Liver (tissue), 8 donors: ENCODE measurements at regions not wholly inside any gene's neighbourhood (a gene's known extent, or its start where the extent isn't known, plus 50 kb on each side); places are given as distances from the start of the nearest gene placed in this dataset.

Source experiments
- DNase-seq: peaks from one replicate; pipeline ENCODE4 v3.0.0-alpha.2; 2017; ENCODE audit warnings: low spot score
- H3K27ac ChIP-seq, 2 donors: one replicate each; pipeline ENCODE4 v1.7.0; 2013; ENCODE audit warnings: inconsistent platforms in 2 of 2, low read length in 2 of 2, control low read depth in 1 of 2, low read depth in 1 of 2, mild to moderate bottlenecking in 1 of 2
- H3K27me3 ChIP-seq, 4 donors: one replicate each; pipeline versions ENCODE4 v1.6.1 to v1.7.0; 2013; ENCODE audit warnings: low read length in 3 of 4, inconsistent platforms in 1 of 4, mild to moderate bottlenecking in 1 of 4, moderate library complexity in 1 of 4; ENCODE audit not compliant: control insufficient read depth in 4 of 4, insufficient read depth in 4 of 4
- H3K36me3 ChIP-seq, 4 donors: one replicate each; pipeline versions ENCODE4 v1.6.1 to v1.7.0; 2013; ENCODE audit warnings: low read length in 3 of 4, mild to moderate bottlenecking in 3 of 4, low read depth in 1 of 4, moderate library complexity in 1 of 4; ENCODE audit not compliant: control insufficient read depth in 4 of 4, insufficient read depth in 3 of 4
- H3K4me1 ChIP-seq, 4 donors: one replicate each; pipeline versions ENCODE4 v1.6.1 to v1.7.0; 2013; ENCODE audit warnings: low read length in 3 of 4, mild to moderate bottlenecking in 3 of 4, moderate library complexity in 1 of 4; ENCODE audit not compliant: control insufficient read depth in 4 of 4, insufficient read depth in 4 of 4
- H3K4me3 ChIP-seq, 3 donors: one replicate each; pipeline versions ENCODE4 v1.6.1 to v1.7.0; 2013; ENCODE audit warnings: low read length in 3 of 3, control low read depth in 1 of 3, low read depth in 1 of 3, mild to moderate bottlenecking in 1 of 3
- H3K9ac ChIP-seq, 2 donors: one replicate each; pipeline ENCODE4 v1.7.0; 2013; ENCODE audit warnings: low read length in 2 of 2, mild to moderate bottlenecking in 2 of 2, moderate library complexity in 2 of 2, control low read depth in 1 of 2, low read depth in 1 of 2
- H3K9me3 ChIP-seq, 4 donors: one replicate each; pipeline versions ENCODE4 v1.6.1 to v1.7.0; 2013; ENCODE audit warnings: low read length in 3 of 4; ENCODE audit not compliant: control insufficient read depth in 4 of 4
- ATF3 ChIP-seq: IDR thresholded peaks from 2 replicates; pipeline ENCODE4 v1.6.1; 2016; ENCODE audit warnings: antibody characterized with exemption
- CTCF ChIP-seq: fragments of 150-350 bp; IDR thresholded peaks from 2 replicates; pipeline ENCODE4 v1.5.1; 2017; ENCODE audit warnings: improper control_type of control experiment, low read depth, low read length; ENCODE audit not compliant: missing input control
- EGR1 ChIP-seq, 2 donors: IDR thresholded peaks; 2 replicates each; pipeline ENCODE4 v1.6.1; 2016 to 2018; ENCODE audit warnings: antibody characterized with exemption in 2 of 2, low read depth in 2 of 2
- FOXA1 ChIP-seq: IDR thresholded peaks from 2 replicates; pipeline ENCODE4 v1.6.1; 2016; ENCODE audit warnings: antibody characterized with exemption
- FOXA2 ChIP-seq: IDR thresholded peaks from 2 replicates; pipeline ENCODE4 v1.6.1; 2016; ENCODE audit warnings: antibody characterized with exemption
- GABPA ChIP-seq, 2 donors: IDR thresholded peaks in 1 of 2; conservative IDR thresholded peaks in 1 of 2; 2 replicates each; pipeline ENCODE4 v1.6.1; 2016; ENCODE audit warnings: antibody characterized with exemption in 2 of 2, mild to moderate bottlenecking in 1 of 2, moderate library complexity in 1 of 2
- HNF4A ChIP-seq, 2 donors: conservative IDR thresholded peaks; 2 replicates each; pipeline ENCODE4 v1.6.1; 2016; ENCODE audit warnings: antibody characterized with exemption in 2 of 2, mild to moderate bottlenecking in 2 of 2
- HNF4G ChIP-seq: IDR thresholded peaks from 2 replicates; pipeline ENCODE4 v1.6.1; 2016; ENCODE audit warnings: antibody characterized with exemption
- JUND ChIP-seq, 2 donors: IDR thresholded peaks; 2 replicates each; pipeline ENCODE4 v1.6.1; 2016; ENCODE audit warnings: antibody characterized with exemption in 2 of 2
- MAX ChIP-seq: IDR thresholded peaks from 2 replicates; pipeline ENCODE4 v1.6.1; 2016; ENCODE audit warnings: antibody characterized with exemption
- NR2F2 ChIP-seq: IDR thresholded peaks from 2 replicates; pipeline ENCODE4 v1.6.1; 2016; ENCODE audit warnings: antibody characterized with exemption
- RAD21 ChIP-seq, 2 donors: IDR thresholded peaks; 2 replicates each; pipeline ENCODE4 v1.6.1; 2016; ENCODE audit warnings: antibody characterized with exemption in 2 of 2, mild to moderate bottlenecking in 2 of 2
- REST ChIP-seq: IDR thresholded peaks from 2 replicates; pipeline ENCODE4 v1.6.1; 2016; ENCODE audit warnings: antibody characterized with exemption, mild to moderate bottlenecking
- RXRA ChIP-seq, 2 donors: IDR thresholded peaks; 2 replicates each; pipeline ENCODE4 v1.6.1; 2017 to 2018; ENCODE audit warnings: antibody characterized with exemption in 2 of 2, mild to moderate bottlenecking in 1 of 2
- SP1 ChIP-seq: IDR thresholded peaks from 2 replicates; pipeline ENCODE4 v1.6.1; 2018; ENCODE audit warnings: antibody characterized with exemption, mild to moderate bottlenecking
- TAF1 ChIP-seq: conservative IDR thresholded peaks from 2 replicates; pipeline ENCODE4 v1.6.1; 2016; ENCODE audit warnings: antibody characterized with exemption, mild to moderate bottlenecking
- YY1 ChIP-seq: IDR thresholded peaks from 2 replicates; pipeline ENCODE4 v1.6.1; 2016; ENCODE audit warnings: antibody characterized with exemption, mild to moderate bottlenecking
- ZBTB33 ChIP-seq: IDR thresholded peaks from 2 replicates; pipeline ENCODE4 v1.6.1; 2016; ENCODE audit warnings: antibody characterized with exemption
- WGBS: extraction: QIAGEN DNeasy Blood & Tissue Kit; methylation state at CpG from one replicate; pipeline ENCODE4 v1.1.7; 2013; 5-methylcytosine and 5-hydroxymethylcytosine counted together
- donor health status: healthy.
- donor health status: healthy.
- donor health status: healthy.
- donor health status: healthy.
- donor health status: healthy.

GRCh38 chr1:234963180-234963903 is 165.3 kb downstream of the TOMM20 start:
- Histone ChIP-seq H3K4me1 (peaks cover 27 to 64% (median 49%) of the 10 kb centered on the region in 4 donors), H3K9me3 (no peaks in the 10 kb centered on the region), H3K36me3 (no peaks in the 10 kb centered on the region), H3K27ac (peak overlapping the region; percentile 95), H3K27me3 (no peaks in the 10 kb centered on the region), H3K4me3 (peak overlapping the region in 1 of 3 donors; percentile 4), H3K9ac (peak overlapping the region; percentile 79 to 89)
- peak; percentile 75 for DNase-seq
- peak; percentile 79 for TF ChIP-seq SP1
- peak; percentile 23 for TF ChIP-seq ZBTB33
- no peak for TF ChIP-seq EGR1 (IDR thresholded peaks at IDR 0.05; ENCODE audit: low read depth in 2 of 2)
- TF ChIP-seq HNF4A (conservative IDR thresholded peaks at IDR 0.05): peak; percentile 37 to 63
- no peak for TF ChIP-seq REST
- TF ChIP-seq TAF1: peak; percentile 24
- TF ChIP-seq NR2F2: peak; percentile 38
- TF ChIP-seq ATF3: peak; percentile 65
- peak; percentile 37 to 57 for TF ChIP-seq RAD21 (IDR thresholded peaks at IDR 0.05)
- peak; percentile 21 to 44 for TF ChIP-seq JUND (IDR thresholded peaks at IDR 0.05)
- TF ChIP-seq RXRA (IDR thresholded peaks at IDR 0.05): peak; percentile 65 to 74
- peak; percentile 54 for TF ChIP-seq MAX
- TF ChIP-seq CTCF: no peak
- no peak for TF ChIP-seq GABPA (IDR thresholded peaks at IDR 0.05 in 1 of 2, conservative IDR thresholded peaks at IDR 0.05 in 1 of 2)
- TF ChIP-seq FOXA2: peak; percentile 85
- TF ChIP-seq YY1: peak; percentile 94
- peak; percentile 60 for TF ChIP-seq FOXA1
- TF ChIP-seq HNF4G: no peak
- WGBS: 6% methylated on average over 15 of the region's 15 CpGs
